HL-60/S4 (cell line): ENCODE measurements at regions not wholly inside any gene's neighbourhood (a gene's known extent, or its start where the extent isn't known, plus 50 kb on each side); places are given as distances from the start of the nearest gene placed in this dataset.

Experiments used
- in situ Hi-C: fragments of 300-500 bp; cut with MboI; formaldehyde crosslinking; loops from 2 replicates; pipeline ENCODE4 v1.14.3; 2022; ENCODE audit warnings: low sequenced_read_pairs

- in situ Hi-C loops, result no loop called here
These were observed 83.3 kb upstream of the SIRPA start for GRCh38 chr20:1811621-1812498.

- in situ Hi-C loops, result no loop called here
These were observed 84.1 kb upstream of the SIRPA start for GRCh38 chr20:1810926-1811620.

- in situ Hi-C loops, result no loop called here
These were observed 84.7 kb upstream of the SIRPA start for GRCh38 chr20:1810572-1810925.

- in situ Hi-C loops, result no loop called here
These were observed 85.3 kb upstream of the SIRPA start for GRCh38 chr20:1809611-1810510.

- in situ Hi-C loops, result no loop called here
These were observed 86.1 kb upstream of the SIRPA start for GRCh38 chr20:1809131-1809572.

GRCh38 chr20:1808101-1808500 is 87.1 kb upstream of the SIRPA start:
- in situ Hi-C loops, result no loop called here

- in situ Hi-C loops, result no loop called here
These were observed 87.8 kb upstream of the SIRPA start for GRCh38 chr20:1807394-1807793.

- in situ Hi-C loops, result no loop called here
These were observed 88.8 kb upstream of the SIRPA start for GRCh38 chr20:1806456-1806855.

GRCh38 chr20:1805816-1806215 is 89.4 kb upstream of the SIRPA start:
- in situ Hi-C loops, result no loop called here

GRCh38 chr20:1805161-1805581 is 90.0 kb upstream of the SIRPA start:
- in situ Hi-C loops, result no loop called here

- in situ Hi-C loops, result no loop called here
These were observed 90.7 kb upstream of the SIRPA start for GRCh38 chr20:1804554-1804956.

GRCh38 chr20:1803932-1804501 is 91.2 kb upstream of the SIRPA start:
- in situ Hi-C loops, result no loop called here

- in situ Hi-C loops, result no loop called here
These were observed 91.9 kb upstream of the SIRPA start for GRCh38 chr20:1803061-1803931.

GRCh38 chr20:1802385-1803060 is 92.7 kb upstream of the SIRPA start:
- in situ Hi-C loops, result no loop called here

GRCh38 chr20:1801929-1802306 is 93.3 kb upstream of the SIRPA start:
- in situ Hi-C loops, result no loop called here

- in situ Hi-C loops, result no loop called here
These were observed 93.8 kb upstream of the SIRPA start for GRCh38 chr20:1801225-1801928.

GRCh38 chr20:1800777-1801176 is 94.4 kb upstream of the SIRPA start:
- in situ Hi-C loops, result no loop called here

GRCh38 chr20:1800180-1800579 is 95.0 kb upstream of the SIRPA start:
- in situ Hi-C loops, result no loop called here

- in situ Hi-C loops, result loop anchor here (25.0 kb wide), 1 partner anchor 288 kb away; no protein-coding TSS in a partner anchor
These were observed 95.5 kb upstream of the SIRPA start for GRCh38 chr20:1799746-1800145.
